ENCODE measurements at regions not wholly inside any gene's neighbourhood (a gene's known extent, or its start where the extent isn't known, plus 50 kb on each side); places are given as distances from the start of the nearest gene placed in this dataset.
A peak's percentile ranks its signal among the peaks of the same experiment; 100 is the strongest.

- peak overlapping the region; percentile 20 for H3K27ac Mint-ChIP-seq
- no peak for ATAC-seq (replicated peaks)
- H3K27me3 Mint-ChIP-seq = no peaks in the 10 kb centered on the region
- DNase-seq = no peak
- peaks cover 45 to 78% of the 10 kb centered on the region in 2 donors for H3K4me1 Mint-ChIP-seq
- H3K4me3 Mint-ChIP-seq = peak overlapping the region; percentile 86 to 93
- peaks cover 0 to 9% of the 10 kb centered on the region in 2 donors for H3K36me3 Mint-ChIP-seq
- no peaks in the 10 kb centered on the region for H3K9me3 Mint-ChIP-seq
These were observed 161.8 kb upstream of the GRK3 start for GRCh38 chr22:25402501-25403283.

- Mint-ChIP-seq H3K27ac (peak overlapping the region; percentile 87), H3K4me1 (peaks cover 48 to 74% of the 10 kb centered on the region in 2 donors), H3K9me3 (no peaks in the 10 kb centered on the region), H3K4me3 (peak overlapping the region; percentile 86 to 93), H3K27me3 (no peaks in the 10 kb centered on the region), H3K36me3 (peaks cover 0 to 9% of the 10 kb centered on the region in 2 donors)
- DNase-seq (no peak), ATAC-seq (replicated peaks) (no peak)
These were observed 161.1 kb upstream of the GRK3 start for GRCh38 chr22:25403284-25403810.

- no peaks in the 10 kb centered on the region for H3K9me3 Mint-ChIP-seq
- ATAC-seq (replicated peaks) (peak; percentile 63 to 65), DNase-seq (no peak)
- peaks cover 46 to 68% of the 10 kb centered on the region in 2 donors for H3K4me1 Mint-ChIP-seq
- no peaks in the 10 kb centered on the region for H3K27me3 Mint-ChIP-seq
- peak overlapping the region; percentile 87 for H3K27ac Mint-ChIP-seq
- H3K36me3 Mint-ChIP-seq = peaks cover 0 to 9% of the 10 kb centered on the region in 2 donors
- peak overlapping the region; percentile 86 to 93 for H3K4me3 Mint-ChIP-seq
These were observed 160.5 kb upstream of the GRK3 start for GRCh38 chr22:25403811-25404471.

- DNase-seq (no peak), ATAC-seq (replicated peaks) (peak; percentile 18 to 20)
- H3K27ac Mint-ChIP-seq = peak overlapping the region; percentile 87
- H3K4me3 Mint-ChIP-seq = peak overlapping the region; percentile 86 to 93
- peaks cover 44 to 62% of the 10 kb centered on the region in 2 donors for H3K4me1 Mint-ChIP-seq
- no peaks in the 10 kb centered on the region for H3K9me3 Mint-ChIP-seq
- no peaks in the 10 kb centered on the region for H3K27me3 Mint-ChIP-seq
- H3K36me3 Mint-ChIP-seq = peaks cover 0 to 9% of the 10 kb centered on the region in 2 donors
These were observed 159.9 kb upstream of the GRK3 start for GRCh38 chr22:25404556-25404927.

- peak overlapping the region; percentile 51 for H3K27ac Mint-ChIP-seq
- peak overlapping the region; percentile 77 to 93 for H3K4me3 Mint-ChIP-seq
- H3K4me1 Mint-ChIP-seq = peaks cover 40 to 56% of the 10 kb centered on the region in 2 donors
- H3K27me3 Mint-ChIP-seq = no peaks in the 10 kb centered on the region
- ATAC-seq (replicated peaks) (peak; percentile 71 to 79), DNase-seq (peak; percentile 49)
- peaks cover 0 to 5% of the 10 kb centered on the region in 2 donors for H3K36me3 Mint-ChIP-seq
- no peaks in the 10 kb centered on the region for H3K9me3 Mint-ChIP-seq
These were observed 159.3 kb upstream of the GRK3 start for GRCh38 chr22:25404928-25405816.

GRCh38 chr22:25405841-25406509 is 158.5 kb upstream of the GRK3 start:
- no peak for ATAC-seq (replicated peaks)
- H3K9me3 Mint-ChIP-seq = no peaks in the 10 kb centered on the region
- peak overlapping the region; percentile 48 for H3K27ac Mint-ChIP-seq
- peaks cover 0 to 5% of the 10 kb centered on the region in 2 donors for H3K36me3 Mint-ChIP-seq
- H3K27me3 Mint-ChIP-seq = no peaks in the 10 kb centered on the region
- H3K4me1 Mint-ChIP-seq = peaks cover 37 to 53% of the 10 kb centered on the region in 2 donors
- H3K4me3 Mint-ChIP-seq = peak overlapping the region; percentile 69 to 83
- DNase-seq = no peak

GRCh38 chr22:25406510-25407210 is 157.8 kb upstream of the GRK3 start:
- H3K27ac Mint-ChIP-seq = no peak overlapping the region
- H3K27me3 Mint-ChIP-seq = no peaks in the 10 kb centered on the region
- peaks cover 34 to 53% of the 10 kb centered on the region in 2 donors for H3K4me1 Mint-ChIP-seq
- H3K9me3 Mint-ChIP-seq = no peaks in the 10 kb centered on the region
- peaks cover 0 to 5% of the 10 kb centered on the region in 2 donors for H3K36me3 Mint-ChIP-seq
- no peak for ATAC-seq (replicated peaks)
- peak overlapping the region; percentile 17 to 69 for H3K4me3 Mint-ChIP-seq
- DNase-seq = no peak

GRCh38 chr22:25407226-25407858 is 157.1 kb upstream of the GRK3 start:
- Mint-ChIP-seq H3K4me1 (peaks cover 29 to 46% of the 10 kb centered on the region in 2 donors), H3K9me3 (no peaks in the 10 kb centered on the region), H3K27ac (peak overlapping the region; percentile 26), H3K27me3 (no peaks in the 10 kb centered on the region), H3K4me3 (peak overlapping the region in 1 of 2 donors; percentile 17), H3K36me3 (peaks cover 0 to 5% of the 10 kb centered on the region in 2 donors)
- ATAC-seq (replicated peaks) (no peak), DNase-seq (no peak)

- ATAC-seq (replicated peaks) = no peak
- peaks cover 25 to 41% of the 10 kb centered on the region in 2 donors for H3K4me1 Mint-ChIP-seq
- no peaks in the 10 kb centered on the region for H3K27me3 Mint-ChIP-seq
- no peak for DNase-seq
- H3K9me3 Mint-ChIP-seq = peaks cover 0 to 2% of the 10 kb centered on the region in 2 donors
- H3K4me3 Mint-ChIP-seq = peak overlapping the region in 1 of 2 donors; percentile 7
- H3K27ac Mint-ChIP-seq = no peak overlapping the region
- peaks cover 2 to 5% of the 10 kb centered on the region in 2 donors for H3K36me3 Mint-ChIP-seq
These were observed 156.6 kb upstream of the GRK3 start for GRCh38 chr22:25407859-25408229.

GRCh38 chr22:25409240-25409639 is 155.2 kb upstream of the GRK3 start:
- Mint-ChIP-seq H3K9me3 (peaks cover 0 to 9% of the 10 kb centered on the region in 2 donors), H3K4me1 (peaks cover 15 to 27% of the 10 kb centered on the region in 2 donors), H3K4me3 (no peak overlapping the region), H3K36me3 (peaks cover 2 to 3% of the 10 kb centered on the region in 2 donors), H3K27me3 (no peaks in the 10 kb centered on the region), H3K27ac (no peak overlapping the region)
- DNase-seq (no peak), ATAC-seq (replicated peaks) (no peak)

- H3K4me1 Mint-ChIP-seq = peaks cover 15 to 24% of the 10 kb centered on the region in 2 donors
- peaks cover 2 to 7% of the 10 kb centered on the region in 2 donors for H3K36me3 Mint-ChIP-seq
- peak overlapping the region; percentile 32 to 43 for H3K4me3 Mint-ChIP-seq
- DNase-seq = no peak
- H3K27ac Mint-ChIP-seq = peak overlapping the region; percentile 62
- H3K9me3 Mint-ChIP-seq = peaks cover 0 to 9% of the 10 kb centered on the region in 2 donors
- no peak for ATAC-seq (replicated peaks)
- H3K27me3 Mint-ChIP-seq = peaks cover 0 to 4% of the 10 kb centered on the region in 2 donors
These were observed 153.6 kb upstream of the GRK3 start for GRCh38 chr22:25410849-25411248.

- Mint-ChIP-seq H3K9me3 (peaks cover 0 to 9% of the 10 kb centered on the region in 2 donors), H3K36me3 (peaks cover 2 to 7% of the 10 kb centered on the region in 2 donors), H3K27me3 (peaks cover 0 to 4% of the 10 kb centered on the region in 2 donors)
These were observed 150.9 kb upstream of the GRK3 start for GRCh38 chr22:25413620-25414019.

More at GRCh38 chr22:25413620-25414019, 150.9 kb upstream of the GRK3 start:
- ATAC-seq (replicated peaks) = no peak
- H3K4me1 Mint-ChIP-seq = peaks cover 10 to 27% of the 10 kb centered on the region in 2 donors
- no peak overlapping the region for H3K27ac Mint-ChIP-seq
- no peak overlapping the region for H3K4me3 Mint-ChIP-seq
- DNase-seq = no peak

Measured in stimulated activated naive B cell treated with anti-CD40 and anti-IgM and Interleukin-4, amounts not matched to agents 10 μg/mL and 1 μg/mL and 100 μg/mL, for 72 hours (primary cell).